HG02678 (cell line): ENCODE measurements at regions not wholly inside any gene's neighbourhood (a gene's known extent, or its start where the extent isn't known, plus 50 kb on each side); places are given as distances from the start of the nearest gene placed in this dataset.
"Not testable (repeated sequence)": the region's sequence is repeated elsewhere in the genome, so short reads cannot be mapped to it uniquely, and the experiment has no call there.

Experiments used
- ATAC-seq: cut with Tn5 transposase; IDR thresholded peaks from one replicate; pipeline ENCODE4 v1.9.1; 2021; ENCODE audit warnings: mild to moderate bottlenecking, moderate library complexity; ENCODE audit not compliant: unreplicated experiment

GRCh38 chr9:22815246-22815645 is 368.6 kb downstream of the DMRTA1 start:
- ATAC-seq, result no peak

GRCh38 chr9:22817181-22817580 is 370.6 kb downstream of the DMRTA1 start:
- ATAC-seq, result no peak

GRCh38 chr9:22829236-22829635 is 382.6 kb downstream of the DMRTA1 start:
- no peak for ATAC-seq

- no peak for ATAC-seq
Measured at GRCh38 chr9:22838266-22838665, 391.6 kb downstream of the DMRTA1 start.

GRCh38 chr9:22840641-22841040 is 394.0 kb downstream of the DMRTA1 start:
- ATAC-seq, result no peak

GRCh38 chr9:22845243-22845642 is 398.6 kb downstream of the DMRTA1 start:
- ATAC-seq, result not testable (repeated sequence)

GRCh38 chr9:22855980-22856379 is 409.4 kb downstream of the DMRTA1 start:
- ATAC-seq, result no peak

GRCh38 chr9:22857316-22857715 is 410.7 kb downstream of the DMRTA1 start:
- ATAC-seq, result no peak

- no peak for ATAC-seq
Measured at GRCh38 chr9:22863106-22863505, 416.5 kb downstream of the DMRTA1 start.

GRCh38 chr9:22863736-22864135 is 417.1 kb downstream of the DMRTA1 start:
- no peak for ATAC-seq

GRCh38 chr9:22893196-22893843 is 446.7 kb downstream of the DMRTA1 start:
- no peak for ATAC-seq

GRCh38 chr9:22898591-22898990 is 452.0 kb downstream of the DMRTA1 start:
- ATAC-seq, result no peak

- no peak for ATAC-seq
Measured at GRCh38 chr9:22911632-22912031, 465.0 kb downstream of the DMRTA1 start.

- ATAC-seq, result no peak
Measured at GRCh38 chr9:22913026-22913425, 466.4 kb downstream of the DMRTA1 start.

- ATAC-seq, result no peak
Measured at GRCh38 chr9:22913518-22913917, 466.9 kb downstream of the DMRTA1 start.

- no peak for ATAC-seq
Measured at GRCh38 chr9:22916148-22916547, 469.5 kb downstream of the DMRTA1 start.

GRCh38 chr9:22919423-22919822 is 472.8 kb downstream of the DMRTA1 start:
- ATAC-seq, result no peak

- no peak for ATAC-seq
Measured at GRCh38 chr9:22921742-22922141, 475.1 kb downstream of the DMRTA1 start.

- ATAC-seq, result no peak
Measured at GRCh38 chr9:22922222-22922621, 475.6 kb downstream of the DMRTA1 start.

- no peak for ATAC-seq
Measured at GRCh38 chr9:22954550-22954949, 507.9 kb downstream of the DMRTA1 start.

- ATAC-seq, result no peak
Measured at GRCh38 chr9:22954964-22955363, 508.3 kb downstream of the DMRTA1 start.

- ATAC-seq, result no peak
Measured at GRCh38 chr9:22969350-22969979, 522.8 kb downstream of the DMRTA1 start.
